Fibroblast of villous mesenchyme (primary cell): ENCODE measurements at regions not wholly inside any gene's neighbourhood (a gene's known extent, or its start where the extent isn't known, plus 50 kb on each side); places are given as distances from the start of the nearest gene placed in this dataset.

ENCODE experiments used
- DNase-seq: peaks from one replicate; pipeline ENCODE4 v3.0.0-alpha.2; 2010; ENCODE audit warnings: low read depth
- H3K4me3 ChIP-seq: 2 replicates; pipeline ENCODE4 v1.5.1; 2011; ENCODE audit warnings: low read depth, mild to moderate bottlenecking, low read length
- TF ChIP-seq, protein P1 (sequence below): IDR thresholded peaks from 2 replicates; pipeline ENCODE4 v1.5.1; 2012; ENCODE audit warnings: low read depth, mild to moderate bottlenecking, low read length; ENCODE audit not compliant: insufficient read depth

DNA sequence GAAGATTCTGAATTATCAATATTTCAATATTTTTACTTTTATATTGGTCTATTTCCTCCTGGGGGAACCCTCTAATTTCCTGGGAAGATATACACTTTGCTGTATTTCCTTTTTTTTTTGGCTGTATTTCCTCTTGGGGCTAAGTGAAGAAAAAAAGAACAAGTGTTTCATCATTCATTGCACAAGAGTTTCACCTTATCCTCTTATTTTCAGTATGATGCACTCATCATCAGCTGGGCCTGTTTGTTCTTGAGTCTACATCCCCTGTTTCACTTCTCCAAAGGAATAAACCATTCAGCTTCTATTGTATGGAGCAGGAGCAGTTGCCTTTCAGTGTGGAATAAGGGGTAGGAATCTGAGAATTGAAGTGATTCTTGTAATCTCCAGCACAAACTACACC is 210.8 kb downstream of the FAM170A start:
- DNase-seq = no peak
- TF ChIP-seq, protein P1, sequence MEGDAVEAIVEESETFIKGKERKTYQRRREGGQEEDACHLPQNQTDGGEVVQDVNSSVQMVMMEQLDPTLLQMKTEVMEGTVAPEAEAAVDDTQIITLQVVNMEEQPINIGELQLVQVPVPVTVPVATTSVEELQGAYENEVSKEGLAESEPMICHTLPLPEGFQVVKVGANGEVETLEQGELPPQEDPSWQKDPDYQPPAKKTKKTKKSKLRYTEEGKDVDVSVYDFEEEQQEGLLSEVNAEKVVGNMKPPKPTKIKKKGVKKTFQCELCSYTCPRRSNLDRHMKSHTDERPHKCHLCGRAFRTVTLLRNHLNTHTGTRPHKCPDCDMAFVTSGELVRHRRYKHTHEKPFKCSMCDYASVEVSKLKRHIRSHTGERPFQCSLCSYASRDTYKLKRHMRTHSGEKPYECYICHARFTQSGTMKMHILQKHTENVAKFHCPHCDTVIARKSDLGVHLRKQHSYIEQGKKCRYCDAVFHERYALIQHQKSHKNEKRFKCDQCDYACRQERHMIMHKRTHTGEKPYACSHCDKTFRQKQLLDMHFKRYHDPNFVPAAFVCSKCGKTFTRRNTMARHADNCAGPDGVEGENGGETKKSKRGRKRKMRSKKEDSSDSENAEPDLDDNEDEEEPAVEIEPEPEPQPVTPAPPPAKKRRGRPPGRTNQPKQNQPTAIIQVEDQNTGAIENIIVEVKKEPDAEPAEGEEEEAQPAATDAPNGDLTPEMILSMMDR = no peak
- H3K4me3 ChIP-seq = no peak overlapping the region

DNA sequence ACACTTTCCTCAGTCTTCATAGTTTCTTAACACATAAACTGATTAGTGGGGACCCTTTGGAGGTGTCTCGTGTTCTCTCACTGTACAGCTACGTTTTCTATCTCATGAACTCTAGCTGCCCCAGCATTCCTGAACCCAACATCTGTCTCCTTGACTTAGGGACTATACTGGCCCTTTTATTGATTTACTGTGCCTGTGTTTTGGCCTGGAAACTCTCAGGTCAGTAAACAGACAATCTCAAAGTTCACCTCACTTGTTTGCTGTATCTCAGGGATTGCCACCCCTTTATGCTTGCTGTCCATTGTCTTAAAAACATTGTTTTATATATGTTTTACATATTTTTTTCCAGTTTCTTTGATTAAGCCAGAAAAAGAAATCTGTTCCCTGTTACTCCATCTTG is 222.8 kb downstream of the FAM170A start:
- H3K4me3 ChIP-seq = no peak overlapping the region
- DNase-seq = no peak
- TF ChIP-seq, protein P1 = no peak

DNA sequence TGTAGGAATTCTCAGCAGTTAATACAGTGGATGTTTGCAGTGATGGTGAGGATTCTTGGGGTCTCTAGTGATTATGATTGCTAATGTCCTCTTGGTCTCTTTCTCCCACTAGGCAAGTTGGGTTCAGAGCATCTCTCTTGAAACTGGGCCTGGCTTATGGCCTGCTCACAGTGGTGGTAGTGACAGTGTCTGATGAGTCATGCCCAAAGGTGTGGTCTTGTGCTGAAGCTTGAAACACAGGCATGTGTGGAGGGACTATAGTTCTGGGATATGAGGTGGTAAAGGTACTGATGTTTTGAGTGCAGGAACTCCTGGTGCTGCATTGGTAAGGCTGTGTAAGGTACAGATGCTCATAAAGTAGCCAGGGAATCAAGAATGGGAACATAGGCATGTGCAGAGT is 231.1 kb downstream of the FAM170A start:
- DNase-seq = no peak
- no peak overlapping the region for H3K4me3 ChIP-seq
- TF ChIP-seq, protein P1 = no peak

DNA sequence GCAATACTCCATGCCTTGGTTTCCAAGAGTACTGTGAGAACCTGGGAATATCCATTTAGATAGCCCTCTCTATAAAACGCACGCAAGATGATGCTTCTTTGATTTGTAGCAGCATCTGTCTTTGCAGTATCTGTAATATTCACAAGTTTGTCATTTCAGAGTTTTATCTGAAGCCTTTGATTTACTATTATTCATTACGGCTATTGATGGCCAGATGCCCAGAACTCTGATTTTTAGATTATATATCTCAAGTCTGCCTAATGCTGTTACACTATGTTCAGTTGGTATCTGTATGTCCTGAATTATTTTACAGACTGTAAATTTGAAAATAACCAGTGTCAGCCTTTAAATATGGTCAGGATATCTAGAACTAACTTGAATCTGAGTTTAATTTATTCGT is 233.3 kb downstream of the FAM170A start:
- DNase-seq = no peak
- TF ChIP-seq, protein P1 = no peak
- H3K4me3 ChIP-seq = no peak overlapping the region

DNA sequence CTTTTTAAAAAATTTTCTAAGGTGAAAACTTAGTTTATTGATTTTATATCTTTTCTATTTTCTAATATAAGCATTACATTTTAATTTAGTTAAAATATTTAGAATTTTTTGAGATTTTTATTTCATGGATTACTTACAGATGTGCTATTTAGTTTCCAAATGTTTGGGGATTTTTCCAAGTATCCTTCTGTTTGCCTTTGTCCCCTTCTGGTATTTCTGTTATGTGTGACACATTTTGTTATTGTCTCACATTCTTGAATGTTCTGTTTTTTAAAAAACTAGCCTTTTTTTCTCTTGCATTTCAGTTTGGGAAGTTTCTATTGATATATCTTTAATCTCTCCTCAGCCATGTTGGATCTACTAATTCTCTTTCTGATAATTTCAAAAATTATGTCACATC is 234.9 kb downstream of the FAM170A start:
- DNase-seq = no peak

DNA sequence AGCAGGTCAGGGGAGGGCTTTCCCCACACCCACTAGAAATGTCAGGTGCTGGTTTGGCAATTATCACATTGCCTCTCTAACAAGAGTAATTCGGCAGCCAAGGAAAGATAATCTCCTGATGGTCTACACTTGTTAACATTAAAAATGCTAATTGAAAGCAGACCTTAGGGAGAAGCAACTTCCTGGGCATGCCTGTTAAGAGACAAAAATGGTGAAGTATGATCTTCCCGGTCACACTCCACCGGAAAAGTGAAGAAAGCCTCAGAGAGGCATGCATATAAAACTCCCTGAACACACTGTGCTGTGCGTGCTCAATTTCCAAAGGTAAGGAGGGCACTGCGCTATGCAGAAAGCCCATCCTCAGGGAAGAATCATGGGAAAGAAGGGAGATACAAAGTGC is 244.3 kb downstream of the FAM170A start:
- DNase-seq = no peak
- no peak overlapping the region for H3K4me3 ChIP-seq
- TF ChIP-seq, protein P1 = no peak

More for the DNA sequence above, 234.9 kb downstream of the FAM170A start:
- no peak overlapping the region for H3K4me3 ChIP-seq
- TF ChIP-seq, protein P1 = no peak

DNA sequence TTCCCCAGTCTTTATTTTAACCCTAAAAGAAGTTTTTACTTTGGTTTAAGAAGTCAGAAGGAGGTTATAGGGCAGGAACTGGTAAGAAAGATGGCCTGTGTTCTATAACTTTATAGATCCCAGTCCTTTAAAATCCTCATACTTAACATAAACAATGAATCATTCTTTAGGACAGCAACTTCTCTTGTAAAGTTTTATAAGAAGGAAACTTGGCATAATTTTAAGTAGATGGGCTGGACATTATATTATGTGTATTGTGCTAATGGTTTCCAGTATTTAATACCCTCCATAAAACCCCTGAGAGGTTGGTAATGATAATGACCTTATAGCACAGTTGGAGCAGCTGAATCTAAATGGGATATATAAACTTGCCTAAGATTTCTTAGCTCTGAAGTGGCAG is 247.2 kb downstream of the FAM170A start:
- DNase-seq = peak; percentile 15
- TF ChIP-seq, protein P1 = no peak

More for the DNA sequence above, 247.2 kb downstream of the FAM170A start:
- H3K4me3 ChIP-seq = no peak overlapping the region
